ENCODE measurements at regions not wholly inside any gene's neighbourhood (a gene's known extent, or its start where the extent isn't known, plus 50 kb on each side); places are given as distances from the start of the nearest gene placed in this dataset.

GRCh38 chr20:6976106-6976900, 208.8 kb downstream of the BMP2 start:
- TF ChIP-seq, protein P1, sequence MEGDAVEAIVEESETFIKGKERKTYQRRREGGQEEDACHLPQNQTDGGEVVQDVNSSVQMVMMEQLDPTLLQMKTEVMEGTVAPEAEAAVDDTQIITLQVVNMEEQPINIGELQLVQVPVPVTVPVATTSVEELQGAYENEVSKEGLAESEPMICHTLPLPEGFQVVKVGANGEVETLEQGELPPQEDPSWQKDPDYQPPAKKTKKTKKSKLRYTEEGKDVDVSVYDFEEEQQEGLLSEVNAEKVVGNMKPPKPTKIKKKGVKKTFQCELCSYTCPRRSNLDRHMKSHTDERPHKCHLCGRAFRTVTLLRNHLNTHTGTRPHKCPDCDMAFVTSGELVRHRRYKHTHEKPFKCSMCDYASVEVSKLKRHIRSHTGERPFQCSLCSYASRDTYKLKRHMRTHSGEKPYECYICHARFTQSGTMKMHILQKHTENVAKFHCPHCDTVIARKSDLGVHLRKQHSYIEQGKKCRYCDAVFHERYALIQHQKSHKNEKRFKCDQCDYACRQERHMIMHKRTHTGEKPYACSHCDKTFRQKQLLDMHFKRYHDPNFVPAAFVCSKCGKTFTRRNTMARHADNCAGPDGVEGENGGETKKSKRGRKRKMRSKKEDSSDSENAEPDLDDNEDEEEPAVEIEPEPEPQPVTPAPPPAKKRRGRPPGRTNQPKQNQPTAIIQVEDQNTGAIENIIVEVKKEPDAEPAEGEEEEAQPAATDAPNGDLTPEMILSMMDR (IDR thresholded peaks at IDR 0.05) = no peak
- TF ChIP-seq SIN3A (IDR thresholded peaks at IDR 0.05; ENCODE audit: borderline replicate concordance, insufficient read depth, low read depth, low read length) (no peak), POLR2AphosphoS5 (IDR thresholded peaks at IDR 0.05; ENCODE audit: low read depth, low read length) (no peak), REST (IDR thresholded peaks at IDR 0.05; ENCODE audit: insufficient read depth in 1 of 2, low read depth in 2 of 2, low read length in 1 of 2) (no peak), TCF7L2 (IDR thresholded peaks at IDR 0.05; ENCODE audit: low read depth, low read length) (no peak)

Data from Panc1 (cell line).